ENCODE measurements at regions not wholly inside any gene's neighbourhood (a gene's known extent, or its start where the extent isn't known, plus 50 kb on each side); places are given as distances from the start of the nearest gene placed in this dataset.

- Histone ChIP-seq H3K27ac (no peak overlapping the region), H3K4me1 (no peaks in the 10 kb centered on the region), H3K36me3 (replicated peaks in 1 of 2; ENCODE audit: insufficient read depth in 1 of 2, low read depth in 2 of 2) (no peaks in the 10 kb centered on the region), H3K9me3 (no peaks in the 10 kb centered on the region), H3K27me3 (no peaks in the 10 kb centered on the region), H3K4me3 (no peak overlapping the region)
- intact Hi-C loops (cut with DNase I), result no loop called here
- TF ChIP-seq, protein P1, sequence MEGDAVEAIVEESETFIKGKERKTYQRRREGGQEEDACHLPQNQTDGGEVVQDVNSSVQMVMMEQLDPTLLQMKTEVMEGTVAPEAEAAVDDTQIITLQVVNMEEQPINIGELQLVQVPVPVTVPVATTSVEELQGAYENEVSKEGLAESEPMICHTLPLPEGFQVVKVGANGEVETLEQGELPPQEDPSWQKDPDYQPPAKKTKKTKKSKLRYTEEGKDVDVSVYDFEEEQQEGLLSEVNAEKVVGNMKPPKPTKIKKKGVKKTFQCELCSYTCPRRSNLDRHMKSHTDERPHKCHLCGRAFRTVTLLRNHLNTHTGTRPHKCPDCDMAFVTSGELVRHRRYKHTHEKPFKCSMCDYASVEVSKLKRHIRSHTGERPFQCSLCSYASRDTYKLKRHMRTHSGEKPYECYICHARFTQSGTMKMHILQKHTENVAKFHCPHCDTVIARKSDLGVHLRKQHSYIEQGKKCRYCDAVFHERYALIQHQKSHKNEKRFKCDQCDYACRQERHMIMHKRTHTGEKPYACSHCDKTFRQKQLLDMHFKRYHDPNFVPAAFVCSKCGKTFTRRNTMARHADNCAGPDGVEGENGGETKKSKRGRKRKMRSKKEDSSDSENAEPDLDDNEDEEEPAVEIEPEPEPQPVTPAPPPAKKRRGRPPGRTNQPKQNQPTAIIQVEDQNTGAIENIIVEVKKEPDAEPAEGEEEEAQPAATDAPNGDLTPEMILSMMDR (IDR thresholded peaks at IDR 0.05), result no peak
- no peak for TF ChIP-seq POLR2A (IDR thresholded peaks at IDR 0.05)
- DNase-seq (no peak), ATAC-seq (no peak)
- WGBS, 2 donors, result 95% methylated on average over 11 of the region's 11 CpGs
Measured at GRCh38 chr3:144060881-144061280, 89.3 kb downstream of the DIPK2A start.

DNA sequence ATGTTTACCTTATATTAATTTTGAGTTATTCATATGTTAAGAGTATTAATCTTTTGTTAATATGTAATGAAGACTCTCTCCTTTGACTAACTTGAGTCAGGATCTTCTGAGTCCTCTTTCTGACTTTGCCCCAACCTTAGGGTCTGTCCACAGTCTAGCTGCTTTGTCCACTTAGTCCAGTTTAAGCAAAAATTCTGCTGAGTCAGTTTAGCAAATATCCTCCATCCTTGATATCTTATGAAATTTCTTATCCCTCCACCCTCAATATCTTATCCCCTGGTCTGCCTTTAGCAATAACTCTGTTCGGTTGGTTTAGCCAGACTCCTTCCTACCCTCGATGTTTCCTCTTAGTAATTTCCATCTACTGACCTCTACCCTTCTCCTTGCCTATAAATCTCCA, 91.7 kb downstream of the DIPK2A start:
- Histone ChIP-seq H3K9me3 (no peaks in the 10 kb centered on the region), H3K27ac (no peak overlapping the region), H3K27me3 (no peaks in the 10 kb centered on the region), H3K4me3 (no peak overlapping the region), H3K36me3 (replicated peaks in 1 of 2; ENCODE audit: insufficient read depth in 1 of 2, low read depth in 2 of 2) (no peaks in the 10 kb centered on the region), H3K4me1 (no peaks in the 10 kb centered on the region)
- DNase-seq (no peak), ATAC-seq (no peak)
- TF ChIP-seq, protein P1 (IDR thresholded peaks at IDR 0.05), result no peak
- no peak for TF ChIP-seq POLR2A (IDR thresholded peaks at IDR 0.05)
- WGBS, 2 donors, result 68 to 71% methylated on average over 2 of the region's 2 CpGs
- intact Hi-C loops (cut with DNase I), result no loop called here

- DNase-seq, result no peak
- 76 to 81% methylated on average over 3 of the region's 3 CpGs for WGBS, 2 donors
- Histone ChIP-seq H3K27ac (no peak overlapping the region), H3K4me3 (no peak overlapping the region), H3K4me1 (no peaks in the 10 kb centered on the region), H3K27me3 (no peaks in the 10 kb centered on the region), H3K36me3 (replicated peaks in 1 of 2; ENCODE audit: insufficient read depth in 1 of 2, low read depth in 2 of 2) (no peaks in the 10 kb centered on the region), H3K9me3 (no peaks in the 10 kb centered on the region)
- intact Hi-C loops (cut with DNase I), result no loop called here
- TF ChIP-seq, protein P1 (IDR thresholded peaks at IDR 0.05), result no peak
- no peak for TF ChIP-seq POLR2A (IDR thresholded peaks at IDR 0.05)
- no peak for ATAC-seq
Measured at GRCh38 chr3:144067059-144067458, 95.4 kb downstream of the DIPK2A start.

GRCh38 chr3:144073698-144074097, 102.1 kb downstream of the DIPK2A start:
- no peak overlapping the region for H3K27ac ChIP-seq
- no peaks in the 10 kb centered on the region for H3K27me3 ChIP-seq
- ATAC-seq (no peak), DNase-seq (no peak)
- no peaks in the 10 kb centered on the region for H3K36me3 ChIP-seq (replicated peaks in 1 of 2; ENCODE audit: insufficient read depth in 1 of 2, low read depth in 2 of 2)
- H3K4me3 ChIP-seq, result no peak overlapping the region
- no peaks in the 10 kb centered on the region for H3K4me1 ChIP-seq
- intact Hi-C loops (cut with DNase I), result no loop called here
- TF ChIP-seq POLR2A (IDR thresholded peaks at IDR 0.05), result no peak
- TF ChIP-seq, protein P1 (IDR thresholded peaks at IDR 0.05), result no peak
- 97% methylated on average over 1 of the region's 1 CpG for WGBS, 2 donors
- no peaks in the 10 kb centered on the region for H3K9me3 ChIP-seq

GRCh38 chr3:144079634-144080033, 108.0 kb downstream of the DIPK2A start:
- TF ChIP-seq POLR2A (IDR thresholded peaks at IDR 0.05), result no peak
- TF ChIP-seq, protein P1 (IDR thresholded peaks at IDR 0.05), result no peak
- Histone ChIP-seq H3K4me1 (no peaks in the 10 kb centered on the region), H3K36me3 (replicated peaks in 1 of 2; ENCODE audit: insufficient read depth in 1 of 2, low read depth in 2 of 2) (no peaks in the 10 kb centered on the region), H3K9me3 (no peaks in the 10 kb centered on the region), H3K27me3 (no peaks in the 10 kb centered on the region), H3K4me3 (no peak overlapping the region), H3K27ac (no peak overlapping the region)
- DNase-seq (no peak), ATAC-seq (no peak)
- intact Hi-C loops (cut with DNase I), result no loop called here
- WGBS, 2 donors, result 61 to 82% methylated on average over 2 of the region's 2 CpGs

Data from body of pancreas (tissue), 4 donors.